ENCODE measurements at regions not wholly inside any gene's neighbourhood (a gene's known extent, or its start where the extent isn't known, plus 50 kb on each side); places are given as distances from the start of the nearest gene placed in this dataset.

GRCh38 chr14:55513491-55513890 lies 66.5 kb upstream of the KTN1 start:
- Mint-ChIP-seq H3K36me3 (ENCODE audit: low read depth) (no peaks in the 10 kb centered on the region), H3K4me1 (peaks cover 7% of the 10 kb centered on the region), H3K27me3 (ENCODE audit: low read depth, poor library complexity) (no peaks in the 10 kb centered on the region), H3K27ac (no peak overlapping the region), H3K9me3 (peaks cover 6% of the 10 kb centered on the region), H3K4me3 (no peak overlapping the region)
- no peak for DNase-seq
- TF ChIP-seq CTCF (IDR thresholded peaks at IDR 0.05): no peak

- Mint-ChIP-seq H3K36me3 (ENCODE audit: low read depth) (no peaks in the 10 kb centered on the region), H3K27me3 (ENCODE audit: low read depth, poor library complexity) (no peaks in the 10 kb centered on the region), H3K4me3 (no peak overlapping the region), H3K27ac (peak overlapping the region; percentile 58), H3K4me1 (peaks cover 7% of the 10 kb centered on the region), H3K9me3 (peaks cover 6% of the 10 kb centered on the region)
- TF ChIP-seq CTCF (IDR thresholded peaks at IDR 0.05): no peak
- no peak for DNase-seq
These were observed 65.1 kb upstream of the KTN1 start for GRCh38 chr14:55514819-55515490.

GRCh38 chr14:55516776-55517175 lies 63.2 kb upstream of the KTN1 start:
- no peaks in the 10 kb centered on the region for H3K36me3 Mint-ChIP-seq (ENCODE audit: low read depth)
- H3K27ac Mint-ChIP-seq: no peak overlapping the region
- H3K9me3 Mint-ChIP-seq: peaks cover 9% of the 10 kb centered on the region
- H3K4me3 Mint-ChIP-seq: no peak overlapping the region
- no peak for DNase-seq
- no peak for TF ChIP-seq CTCF (IDR thresholded peaks at IDR 0.05)
- H3K27me3 Mint-ChIP-seq (ENCODE audit: low read depth, poor library complexity): no peaks in the 10 kb centered on the region
- peaks cover 7% of the 10 kb centered on the region for H3K4me1 Mint-ChIP-seq

GRCh38 chr14:55518391-55518790 lies 61.6 kb upstream of the KTN1 start:
- Mint-ChIP-seq H3K36me3 (ENCODE audit: low read depth) (no peaks in the 10 kb centered on the region), H3K27me3 (ENCODE audit: low read depth, poor library complexity) (no peaks in the 10 kb centered on the region), H3K27ac (no peak overlapping the region), H3K4me3 (no peak overlapping the region), H3K9me3 (peaks cover 16% of the 10 kb centered on the region), H3K4me1 (peaks cover 7% of the 10 kb centered on the region)
- no peak for TF ChIP-seq CTCF (IDR thresholded peaks at IDR 0.05)
- no peak for DNase-seq

- TF ChIP-seq CTCF (IDR thresholded peaks at IDR 0.05): no peak
- Mint-ChIP-seq H3K27me3 (ENCODE audit: low read depth, poor library complexity) (no peaks in the 10 kb centered on the region), H3K4me3 (no peak overlapping the region), H3K4me1 (peaks cover 7% of the 10 kb centered on the region), H3K27ac (no peak overlapping the region), H3K9me3 (peaks cover 16% of the 10 kb centered on the region), H3K36me3 (ENCODE audit: low read depth) (no peaks in the 10 kb centered on the region)
- no peak for DNase-seq
These were observed 60.4 kb upstream of the KTN1 start for GRCh38 chr14:55519473-55520080.

GRCh38 chr14:55523321-55523720 lies 56.7 kb upstream of the KTN1 start:
- Mint-ChIP-seq H3K9me3 (peaks cover 16% of the 10 kb centered on the region), H3K27ac (no peak overlapping the region), H3K36me3 (ENCODE audit: low read depth) (no peaks in the 10 kb centered on the region), H3K4me3 (no peak overlapping the region), H3K4me1 (no peaks in the 10 kb centered on the region), H3K27me3 (ENCODE audit: low read depth, poor library complexity) (no peaks in the 10 kb centered on the region)
- no peak for DNase-seq
- no peak for TF ChIP-seq CTCF (IDR thresholded peaks at IDR 0.05)

All from nephron progenitor cell (in vitro differentiated cells).